ENCODE measurements at regions not wholly inside any gene's neighbourhood (a gene's known extent, or its start where the extent isn't known, plus 50 kb on each side); places are given as distances from the start of the nearest gene placed in this dataset.

DNA sequence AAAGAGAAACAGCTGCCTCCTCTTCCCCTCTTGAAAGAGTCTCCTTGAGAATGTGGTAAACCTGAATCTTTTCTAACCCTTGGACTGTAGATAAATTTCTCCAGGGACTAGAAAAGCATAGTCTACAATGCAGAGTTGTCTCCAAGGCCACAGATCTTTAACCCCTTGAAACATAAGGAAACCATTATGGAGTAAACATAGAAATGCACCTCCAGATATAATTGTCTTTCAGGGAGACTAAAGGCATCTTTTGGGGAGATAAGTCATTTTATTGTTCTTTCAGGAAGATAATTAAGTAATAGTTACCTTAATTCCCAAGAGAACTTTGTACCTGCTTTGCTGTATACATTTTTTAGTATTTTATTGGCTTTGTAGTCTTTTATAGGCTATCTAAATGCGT is 373.6 kb upstream of the GRIA1 start:
- Histone ChIP-seq H3K27me3 (ENCODE audit: insufficient read depth, low read depth, severe bottlenecking) (no peaks in the 10 kb centered on the region), H3K9me3 (ENCODE audit: severe bottlenecking) (no peaks in the 10 kb centered on the region), H3K36me3 (no peaks in the 10 kb centered on the region), H3K4me3 (ENCODE audit: low read depth, low read length) (no peak overlapping the region), H3K27ac (no peak overlapping the region)
- no peak for DNase-seq
- TF ChIP-seq, protein P1, sequence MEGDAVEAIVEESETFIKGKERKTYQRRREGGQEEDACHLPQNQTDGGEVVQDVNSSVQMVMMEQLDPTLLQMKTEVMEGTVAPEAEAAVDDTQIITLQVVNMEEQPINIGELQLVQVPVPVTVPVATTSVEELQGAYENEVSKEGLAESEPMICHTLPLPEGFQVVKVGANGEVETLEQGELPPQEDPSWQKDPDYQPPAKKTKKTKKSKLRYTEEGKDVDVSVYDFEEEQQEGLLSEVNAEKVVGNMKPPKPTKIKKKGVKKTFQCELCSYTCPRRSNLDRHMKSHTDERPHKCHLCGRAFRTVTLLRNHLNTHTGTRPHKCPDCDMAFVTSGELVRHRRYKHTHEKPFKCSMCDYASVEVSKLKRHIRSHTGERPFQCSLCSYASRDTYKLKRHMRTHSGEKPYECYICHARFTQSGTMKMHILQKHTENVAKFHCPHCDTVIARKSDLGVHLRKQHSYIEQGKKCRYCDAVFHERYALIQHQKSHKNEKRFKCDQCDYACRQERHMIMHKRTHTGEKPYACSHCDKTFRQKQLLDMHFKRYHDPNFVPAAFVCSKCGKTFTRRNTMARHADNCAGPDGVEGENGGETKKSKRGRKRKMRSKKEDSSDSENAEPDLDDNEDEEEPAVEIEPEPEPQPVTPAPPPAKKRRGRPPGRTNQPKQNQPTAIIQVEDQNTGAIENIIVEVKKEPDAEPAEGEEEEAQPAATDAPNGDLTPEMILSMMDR (IDR thresholded peaks at IDR 0.05; ENCODE audit: low read depth, low read length), result no peak

DNA sequence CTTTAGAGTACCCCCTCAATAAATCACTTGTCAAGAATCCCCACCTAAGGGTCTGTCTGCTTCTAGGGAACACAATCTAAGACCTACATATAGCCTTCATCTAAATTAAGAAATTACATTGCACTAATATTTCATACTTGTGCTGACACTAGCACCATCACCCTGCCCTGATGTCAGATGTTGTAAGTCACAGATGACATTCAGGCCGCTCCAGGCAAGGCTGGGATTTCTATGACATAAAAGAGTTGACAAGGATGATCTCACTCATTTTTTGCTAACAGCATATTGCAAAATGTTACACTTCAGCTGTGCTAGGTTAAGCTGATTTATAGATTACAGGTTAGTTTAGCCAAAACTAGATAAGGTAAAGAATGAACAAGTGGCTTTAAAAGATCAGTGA is 372.5 kb upstream of the GRIA1 start:
- no peaks in the 10 kb centered on the region for H3K9me3 ChIP-seq (ENCODE audit: severe bottlenecking)
- no peaks in the 10 kb centered on the region for H3K27me3 ChIP-seq (ENCODE audit: insufficient read depth, low read depth, severe bottlenecking)
- H3K4me3 ChIP-seq (ENCODE audit: low read depth, low read length), result no peak overlapping the region
- DNase-seq, result no peak
- TF ChIP-seq, protein P1 (IDR thresholded peaks at IDR 0.05; ENCODE audit: low read depth, low read length), result no peak
- H3K36me3 ChIP-seq, result no peaks in the 10 kb centered on the region
- H3K27ac ChIP-seq, result no peak overlapping the region

DNA sequence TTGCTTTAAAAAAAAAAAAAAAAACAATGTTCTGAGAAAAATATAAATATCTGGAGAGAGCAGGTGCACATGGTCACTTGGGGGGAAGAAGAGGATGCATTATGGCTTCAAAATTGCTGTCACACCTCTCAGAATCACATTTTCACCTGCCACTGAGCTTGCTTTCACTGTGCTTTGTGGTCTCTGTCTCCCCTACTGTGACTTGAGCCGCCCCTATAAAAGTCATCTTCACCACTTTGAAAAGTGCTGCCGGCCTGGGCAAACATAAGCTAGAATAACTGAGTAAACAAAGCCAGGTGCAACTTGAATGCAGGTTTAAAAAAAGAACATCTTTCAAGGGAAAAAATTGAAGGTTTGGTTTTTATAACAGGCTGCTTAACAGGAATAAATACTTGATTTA is 368.1 kb upstream of the GRIA1 start:
- H3K27ac ChIP-seq, result no peak overlapping the region
- H3K27me3 ChIP-seq (ENCODE audit: insufficient read depth, low read depth, severe bottlenecking), result no peaks in the 10 kb centered on the region
- no peaks in the 10 kb centered on the region for H3K9me3 ChIP-seq (ENCODE audit: severe bottlenecking)
- DNase-seq, result no peak
- no peak overlapping the region for H3K4me3 ChIP-seq (ENCODE audit: low read depth, low read length)
- H3K36me3 ChIP-seq, result no peaks in the 10 kb centered on the region
- TF ChIP-seq, protein P1 (IDR thresholded peaks at IDR 0.05; ENCODE audit: low read depth, low read length), result no peak

DNA sequence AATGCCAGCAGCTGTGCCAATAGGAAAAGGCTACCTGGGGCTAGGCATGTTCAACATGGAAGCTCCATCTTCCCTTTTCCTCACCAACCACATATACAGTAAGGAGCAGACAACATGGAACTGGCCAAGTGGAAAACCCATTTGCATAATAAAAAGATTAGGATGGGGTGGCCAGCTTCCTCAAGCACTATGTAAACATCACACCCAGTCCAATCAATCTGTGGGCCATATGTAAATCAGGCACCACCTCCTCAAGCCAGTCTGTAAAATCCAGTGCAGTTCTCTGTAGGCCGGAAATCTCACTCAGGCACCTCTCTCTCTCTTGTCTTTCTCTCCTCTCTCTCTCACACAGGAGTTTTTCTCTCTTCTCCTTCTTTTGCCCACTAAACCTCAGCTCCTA is 360.2 kb upstream of the GRIA1 start:
- DNase-seq, result no peak
- Histone ChIP-seq H3K9me3 (ENCODE audit: severe bottlenecking) (no peaks in the 10 kb centered on the region), H3K27ac (no peak overlapping the region)

DNA sequence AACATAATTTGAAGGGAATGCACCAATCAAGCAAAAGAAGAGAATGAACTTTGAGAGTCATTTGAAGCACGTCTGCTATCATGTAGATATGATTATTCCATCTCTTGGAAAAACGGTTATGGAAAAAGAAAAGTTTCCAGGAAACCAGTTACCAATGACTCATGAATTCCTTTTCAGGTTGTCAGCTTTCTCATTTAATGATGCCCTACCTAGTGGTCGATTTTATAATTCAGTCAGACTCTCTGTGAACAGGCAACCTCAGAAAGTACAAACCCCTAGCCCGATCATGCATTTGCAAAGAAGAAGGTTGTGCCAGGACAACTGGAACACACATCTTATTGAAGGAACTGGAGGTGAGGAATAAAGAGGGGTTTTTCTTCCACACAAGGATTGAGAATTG is 355.1 kb upstream of the GRIA1 start:
- TF ChIP-seq, protein P1 (IDR thresholded peaks at IDR 0.05; ENCODE audit: low read depth, low read length), result no peak
- no peak for DNase-seq
- Histone ChIP-seq H3K27ac (no peak overlapping the region), H3K27me3 (ENCODE audit: insufficient read depth, low read depth, severe bottlenecking) (no peaks in the 10 kb centered on the region), H3K9me3 (ENCODE audit: severe bottlenecking) (no peaks in the 10 kb centered on the region), H3K4me3 (ENCODE audit: low read depth, low read length) (no peak overlapping the region), H3K36me3 (no peaks in the 10 kb centered on the region)

More for the DNA sequence above, 360.2 kb upstream of the GRIA1 start:
- Histone ChIP-seq H3K27me3 (ENCODE audit: insufficient read depth, low read depth, severe bottlenecking) (no peaks in the 10 kb centered on the region), H3K36me3 (no peaks in the 10 kb centered on the region), H3K4me3 (ENCODE audit: low read depth, low read length) (no peak overlapping the region)
- TF ChIP-seq, protein P1 (IDR thresholded peaks at IDR 0.05; ENCODE audit: low read depth, low read length), result no peak

DNA sequence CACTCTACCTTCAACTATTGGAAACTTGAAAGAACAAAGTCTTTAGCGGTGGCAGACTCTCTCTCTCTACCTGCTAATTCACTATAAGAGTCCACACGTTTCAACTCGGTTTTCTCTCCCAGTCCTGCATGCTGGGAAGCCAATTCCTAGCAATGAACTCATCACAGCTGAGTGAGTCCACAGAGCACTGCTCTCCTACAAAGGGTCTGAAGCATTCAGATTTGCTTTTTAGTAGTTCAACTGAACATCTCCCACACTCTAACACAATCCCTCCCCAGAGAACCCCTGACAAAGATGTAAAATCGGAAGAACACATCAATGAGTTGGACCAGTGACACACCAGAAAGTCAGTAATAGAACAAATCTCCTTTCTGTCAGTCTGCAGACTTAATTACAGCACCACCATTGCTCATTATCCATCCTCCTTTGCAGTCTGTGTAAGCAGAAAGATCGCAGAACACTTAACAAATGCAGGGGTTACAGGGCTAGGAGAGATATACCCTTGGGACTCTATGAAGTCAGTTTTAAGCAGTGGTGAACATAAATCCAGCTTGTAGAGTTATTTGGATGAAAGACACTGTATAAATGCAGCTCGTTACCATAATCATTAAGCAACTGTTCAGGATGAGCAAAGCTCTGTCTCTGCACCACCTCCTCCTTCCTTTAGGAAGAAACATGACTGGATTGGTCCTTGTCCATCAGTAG is 353.4 kb upstream of the GRIA1 start:
- Histone ChIP-seq H3K36me3 (no peaks in the 10 kb centered on the region), H3K27me3 (ENCODE audit: insufficient read depth, low read depth, severe bottlenecking) (no peaks in the 10 kb centered on the region), H3K9me3 (ENCODE audit: severe bottlenecking) (no peaks in the 10 kb centered on the region), H3K4me3 (ENCODE audit: low read depth, low read length) (no peak overlapping the region), H3K27ac (no peak overlapping the region)
- TF ChIP-seq, protein P1 (IDR thresholded peaks at IDR 0.05; ENCODE audit: low read depth, low read length), result no peak
- no peak for DNase-seq
